GM13976 (cell line): ENCODE measurements at regions not wholly inside any gene's neighbourhood (a gene's known extent, or its start where the extent isn't known, plus 50 kb on each side); places are given as distances from the start of the nearest gene placed in this dataset.

Experiments
- DNase-seq: peaks from one replicate; pipeline ENCODE4 v3.0.0; 2012; ENCODE audit warnings: low spot score
- in situ Hi-C: fragments of 300-500 bp; cut with MboI; formaldehyde crosslinking; loops from one replicate; pipeline ENCODE4 v1.12.0; 2022; ENCODE audit warnings: low sequenced_read_pairs, mixed read lengths, inconsistent platforms; ENCODE audit not compliant: unreplicated experiment
- TF ChIP-seq, protein P1 (sequence below): IDR thresholded peaks from 2 replicates; pipeline ENCODE4 v1.5.1; 2012; ENCODE audit warnings: borderline replicate concordance, mild to moderate bottlenecking; ENCODE audit not compliant: insufficient read depth; ENCODE audit errors: extremely low read depth, missing control alignments, control extremely low read depth

GRCh38 chr12:92326877-92327276, 181.2 kb upstream of the BTG1 start:
- DNase-seq: no peak
- TF ChIP-seq, protein P1, sequence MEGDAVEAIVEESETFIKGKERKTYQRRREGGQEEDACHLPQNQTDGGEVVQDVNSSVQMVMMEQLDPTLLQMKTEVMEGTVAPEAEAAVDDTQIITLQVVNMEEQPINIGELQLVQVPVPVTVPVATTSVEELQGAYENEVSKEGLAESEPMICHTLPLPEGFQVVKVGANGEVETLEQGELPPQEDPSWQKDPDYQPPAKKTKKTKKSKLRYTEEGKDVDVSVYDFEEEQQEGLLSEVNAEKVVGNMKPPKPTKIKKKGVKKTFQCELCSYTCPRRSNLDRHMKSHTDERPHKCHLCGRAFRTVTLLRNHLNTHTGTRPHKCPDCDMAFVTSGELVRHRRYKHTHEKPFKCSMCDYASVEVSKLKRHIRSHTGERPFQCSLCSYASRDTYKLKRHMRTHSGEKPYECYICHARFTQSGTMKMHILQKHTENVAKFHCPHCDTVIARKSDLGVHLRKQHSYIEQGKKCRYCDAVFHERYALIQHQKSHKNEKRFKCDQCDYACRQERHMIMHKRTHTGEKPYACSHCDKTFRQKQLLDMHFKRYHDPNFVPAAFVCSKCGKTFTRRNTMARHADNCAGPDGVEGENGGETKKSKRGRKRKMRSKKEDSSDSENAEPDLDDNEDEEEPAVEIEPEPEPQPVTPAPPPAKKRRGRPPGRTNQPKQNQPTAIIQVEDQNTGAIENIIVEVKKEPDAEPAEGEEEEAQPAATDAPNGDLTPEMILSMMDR: no peak
- in situ Hi-C loops: no loop called here

DNA sequence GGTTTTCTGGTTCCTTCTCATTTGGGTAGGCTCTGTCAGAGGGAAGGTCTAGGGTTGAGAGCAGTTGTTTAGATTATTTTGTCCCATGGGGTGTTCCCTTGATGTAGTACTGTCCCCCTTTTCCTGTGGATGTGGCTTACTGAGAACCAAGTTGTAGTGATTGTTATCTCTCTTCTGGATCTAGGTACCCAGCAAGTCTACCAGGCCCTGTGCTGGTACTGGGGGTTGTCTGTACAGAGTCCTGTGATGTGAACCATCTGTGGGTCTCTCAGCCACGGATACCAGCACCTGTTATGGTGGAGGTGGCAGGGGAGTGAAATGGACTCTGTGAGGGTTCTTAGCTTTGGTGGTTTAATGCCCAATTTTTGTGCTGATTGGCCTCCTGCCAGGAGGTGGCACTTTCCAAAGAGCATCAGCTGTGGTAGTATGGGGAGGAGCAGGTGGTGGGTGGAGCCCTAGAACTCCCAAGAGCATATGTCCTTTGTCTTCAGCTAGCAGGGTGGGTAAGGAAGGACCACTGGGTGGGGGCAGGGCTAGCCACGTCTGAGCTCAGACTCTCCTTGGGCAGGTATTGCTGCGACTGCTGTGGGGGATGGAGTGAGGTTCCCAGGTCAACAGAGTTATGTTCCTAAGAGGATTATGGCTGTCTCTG, 179.3 kb upstream of the BTG1 start:
- DNase-seq: no peak
- in situ Hi-C loops: no loop called here
- TF ChIP-seq, protein P1: no peak

DNA sequence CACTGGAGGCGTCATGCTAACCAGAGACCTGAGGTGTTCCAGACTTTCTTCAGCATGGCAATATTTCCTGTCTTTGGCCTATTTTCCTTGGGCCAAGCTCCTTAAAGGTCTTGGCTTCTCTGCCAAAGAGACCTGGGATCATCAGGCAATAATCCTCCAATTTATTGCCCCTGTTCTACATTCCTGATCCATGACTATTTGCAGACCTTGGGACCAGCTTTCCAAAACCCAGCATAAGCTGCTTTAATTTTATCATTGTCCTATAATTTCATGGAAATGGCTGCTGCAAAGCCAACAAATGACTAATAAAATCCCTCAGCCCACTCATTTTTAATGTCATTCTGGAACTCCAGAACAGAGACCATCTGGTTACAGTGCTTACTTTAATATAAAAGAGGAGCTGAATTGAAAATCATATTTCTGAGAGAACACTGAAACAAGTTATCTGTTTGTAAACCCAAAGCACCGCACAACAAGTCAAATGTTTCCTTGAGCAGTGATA, 166.9 kb upstream of the BTG1 start:
- in situ Hi-C loops: no loop called here

DNA sequence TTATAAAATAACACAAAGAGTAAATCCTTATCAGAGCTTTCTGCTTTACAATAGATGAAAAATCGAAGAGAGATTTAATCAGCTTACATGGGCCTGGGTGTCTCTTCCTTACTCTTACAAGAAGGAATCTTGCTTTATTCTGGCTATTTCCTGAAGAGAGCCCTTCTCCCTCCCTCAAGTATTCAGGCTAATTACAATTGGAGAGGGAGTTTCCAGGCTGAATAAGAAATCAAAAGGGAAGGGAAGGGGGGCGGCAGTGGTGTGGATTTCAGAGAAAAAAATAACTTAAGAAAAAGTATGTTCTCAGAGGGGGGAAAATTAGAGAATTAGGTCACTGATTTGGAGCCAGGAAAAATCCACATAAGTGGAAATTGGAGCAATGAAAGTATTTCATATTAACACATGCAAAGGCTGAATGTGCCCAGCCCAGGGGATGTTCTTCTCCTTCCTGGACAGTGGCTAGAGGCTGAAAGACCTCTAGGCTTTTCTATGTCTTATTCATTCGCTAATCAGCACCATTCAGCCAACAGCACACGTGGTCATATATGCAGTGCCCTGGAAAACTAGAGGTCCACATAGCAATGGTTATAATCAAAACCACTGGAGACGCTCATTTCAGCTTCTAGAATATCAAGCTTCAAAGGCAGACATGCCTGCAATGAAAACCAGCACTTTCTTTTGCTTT, 158.9 kb upstream of the BTG1 start:
- in situ Hi-C loops: no loop called here

More for the DNA sequence above, 166.9 kb upstream of the BTG1 start:
- TF ChIP-seq, protein P1: no peak
- DNase-seq: no peak

GRCh38 chr12:92302041-92302829, 156.6 kb upstream of the BTG1 start:
- in situ Hi-C loops: no loop called here
- TF ChIP-seq, protein P1: no peak
- no peak for DNase-seq

More for the DNA sequence above, 158.9 kb upstream of the BTG1 start:
- TF ChIP-seq, protein P1: no peak
- no peak for DNase-seq

- DNase-seq: no peak
- TF ChIP-seq, protein P1: no peak
- in situ Hi-C loops: no loop called here
Measured at GRCh38 chr12:92301356-92301755, 155.7 kb upstream of the BTG1 start.
